MM.1S (cell line): ENCODE measurements at regions not wholly inside any gene's neighbourhood (a gene's known extent, or its start where the extent isn't known, plus 50 kb on each side); places are given as distances from the start of the nearest gene placed in this dataset.

Experiments
- DNase-seq: peaks from one replicate; pipeline ENCODE4 v3.0.0-alpha.2; 2015
- H2AFZ ChIP-seq: fragments of 300-600 bp; sonication (generic); 2 replicates; pipeline ENCODE4 v1.6.0; 2016; ENCODE audit warnings: antibody characterized with exemption, low read length
- H3F3A ChIP-seq: fragments of 300-600 bp; sonication (generic); 2 replicates; pipeline ENCODE4 v1.6.1; 2016; ENCODE audit warnings: mild to moderate bottlenecking, antibody characterized with exemption, low read length, moderate library complexity, mixed read lengths; ENCODE audit not compliant: insufficient read depth
- H3K27ac ChIP-seq: fragments of 300-600 bp; sonication (generic); 2 replicates; pipeline ENCODE4 v1.5.1; 2016; ENCODE audit warnings: mild to moderate bottlenecking, low read length
- H3K27me3 ChIP-seq: fragments of 300-600 bp; sonication (generic); replicated peaks from 2 replicates; pipeline ENCODE4 v1.6.0; 2016; ENCODE audit warnings: low read length; ENCODE audit not compliant: insufficient read depth
- H3K36me3 ChIP-seq: fragments of 300-600 bp; sonication (generic); replicated peaks from 2 replicates; pipeline ENCODE4 v1.6.1; 2016; ENCODE audit warnings: mild to moderate bottlenecking, low read length, mixed read lengths; ENCODE audit not compliant: insufficient read depth
- H3K4me1 ChIP-seq: fragments of 300-600 bp; sonication (generic); 2 replicates; pipeline ENCODE4 v1.6.1; 2016; ENCODE audit warnings: low read length, mixed read lengths
- H3K4me2 ChIP-seq: fragments of 300-600 bp; sonication (generic); 2 replicates; pipeline ENCODE4 v1.6.0; 2016; ENCODE audit warnings: low read depth, low read length
- H3K4me3 ChIP-seq: fragments of 300-600 bp; sonication (generic); 2 replicates; pipeline ENCODE4 v1.5.1; 2016; ENCODE audit warnings: low read length, mixed read lengths
- H3K79me2 ChIP-seq: fragments of 300-600 bp; sonication (generic); 2 replicates; pipeline ENCODE4 v1.6.1; 2016; ENCODE audit warnings: mixed run types, low read length, mixed read lengths
- H3K9ac ChIP-seq: fragments of 300-600 bp; sonication (generic); 2 replicates; pipeline ENCODE4 v1.6.1; 2016; ENCODE audit warnings: low read length, mixed read lengths
- H3K9me2 ChIP-seq: fragments of 300-600 bp; sonication (generic); replicated peaks from 2 replicates; pipeline ENCODE4 v1.6.1; 2016; ENCODE audit warnings: mild to moderate bottlenecking, low read length, mixed read lengths; ENCODE audit not compliant: insufficient read depth
- H3K9me3 ChIP-seq: fragments of 300-600 bp; sonication (generic); replicated peaks from 2 replicates; pipeline ENCODE4 v1.6.1; 2016; ENCODE audit warnings: mild to moderate bottlenecking, low read length, mixed read lengths; ENCODE audit not compliant: insufficient read depth
- H4K20me1 ChIP-seq: fragments of 300-600 bp; sonication (generic); 2 replicates; pipeline ENCODE4 v1.6.1; 2016; ENCODE audit warnings: mild to moderate bottlenecking, low read length, moderate library complexity, mixed read lengths; ENCODE audit not compliant: insufficient read depth
- EZH2 ChIP-seq: fragments of 300-600 bp; sonication (generic); optimal IDR thresholded peaks from 2 replicates; pipeline ENCODE3; 2017; ENCODE audit warnings: low read depth, mild to moderate bottlenecking, antibody characterized with exemption, low read length, mixed read lengths
- EZH2phosphoT487 ChIP-seq: fragments of 300-600 bp; sonication (generic); IDR thresholded peaks from 2 replicates; pipeline ENCODE4 v1.6.1; 2018; ENCODE audit warnings: antibody characterized with exemption, low read length
- TF ChIP-seq, protein P1 (sequence below): fragments of 300-600 bp; sonication (generic); IDR thresholded peaks from 2 replicates; pipeline ENCODE4 v1.5.1; 2016; ENCODE audit warnings: antibody characterized with exemption, low read length, mixed read lengths

DNA sequence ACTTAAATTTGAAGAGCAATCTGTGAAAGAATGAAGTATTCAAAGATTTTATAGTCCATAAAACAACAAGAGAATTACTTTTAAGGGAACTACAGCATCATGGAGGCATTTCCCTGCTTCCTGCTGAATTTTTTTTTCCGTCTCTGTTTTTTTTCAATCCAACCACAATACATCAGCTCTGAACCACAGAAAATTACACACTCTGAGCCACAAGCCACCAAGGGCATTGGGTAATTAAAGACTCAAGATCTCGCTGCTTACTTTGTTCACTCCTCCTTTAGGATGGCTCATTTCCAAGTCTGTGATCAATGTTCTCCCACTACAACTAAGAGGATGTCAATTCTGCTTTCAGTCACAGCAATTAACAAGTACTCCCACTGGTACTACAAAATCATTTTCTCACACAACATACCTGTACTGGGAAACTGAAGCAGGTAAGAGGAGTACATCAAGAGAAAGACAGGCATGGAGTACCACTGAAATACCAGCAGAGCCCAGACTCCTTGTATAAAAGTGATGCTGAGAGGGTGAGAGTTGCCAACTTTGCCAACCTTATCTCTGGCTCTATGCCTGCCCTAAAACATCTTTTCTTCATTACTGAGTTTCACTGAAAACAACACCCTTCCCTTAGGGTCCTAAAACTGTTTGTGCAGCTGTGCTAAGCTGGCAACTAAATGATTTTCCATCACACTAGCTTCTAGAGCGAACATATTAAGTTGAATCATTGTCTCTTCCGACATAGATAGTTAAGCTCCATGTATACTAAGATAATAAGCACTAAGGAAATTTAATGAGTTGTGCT lies 105.8 kb upstream of the MAGEB18 start:
- TF ChIP-seq EZH2 (no peak), EZH2phosphoT487 (no peak)
- TF ChIP-seq, protein P1, sequence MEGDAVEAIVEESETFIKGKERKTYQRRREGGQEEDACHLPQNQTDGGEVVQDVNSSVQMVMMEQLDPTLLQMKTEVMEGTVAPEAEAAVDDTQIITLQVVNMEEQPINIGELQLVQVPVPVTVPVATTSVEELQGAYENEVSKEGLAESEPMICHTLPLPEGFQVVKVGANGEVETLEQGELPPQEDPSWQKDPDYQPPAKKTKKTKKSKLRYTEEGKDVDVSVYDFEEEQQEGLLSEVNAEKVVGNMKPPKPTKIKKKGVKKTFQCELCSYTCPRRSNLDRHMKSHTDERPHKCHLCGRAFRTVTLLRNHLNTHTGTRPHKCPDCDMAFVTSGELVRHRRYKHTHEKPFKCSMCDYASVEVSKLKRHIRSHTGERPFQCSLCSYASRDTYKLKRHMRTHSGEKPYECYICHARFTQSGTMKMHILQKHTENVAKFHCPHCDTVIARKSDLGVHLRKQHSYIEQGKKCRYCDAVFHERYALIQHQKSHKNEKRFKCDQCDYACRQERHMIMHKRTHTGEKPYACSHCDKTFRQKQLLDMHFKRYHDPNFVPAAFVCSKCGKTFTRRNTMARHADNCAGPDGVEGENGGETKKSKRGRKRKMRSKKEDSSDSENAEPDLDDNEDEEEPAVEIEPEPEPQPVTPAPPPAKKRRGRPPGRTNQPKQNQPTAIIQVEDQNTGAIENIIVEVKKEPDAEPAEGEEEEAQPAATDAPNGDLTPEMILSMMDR, result no peak
- Histone ChIP-seq H3K9me2 (no peaks in the 10 kb centered on the region), H3K4me3 (no peak overlapping the region), H3K27me3 (no peaks in the 10 kb centered on the region), H3F3A (no peaks in the 10 kb centered on the region), H3K79me2 (no peaks in the 10 kb centered on the region), H4K20me1 (no peaks in the 10 kb centered on the region), H3K4me2 (no peak overlapping the region), H3K9ac (no peak overlapping the region), H2AFZ (no peak overlapping the region), H3K36me3 (no peaks in the 10 kb centered on the region), H3K4me1 (no peaks in the 10 kb centered on the region), H3K27ac (no peak overlapping the region), H3K9me3 (no peaks in the 10 kb centered on the region)
- no peak for DNase-seq

DNA sequence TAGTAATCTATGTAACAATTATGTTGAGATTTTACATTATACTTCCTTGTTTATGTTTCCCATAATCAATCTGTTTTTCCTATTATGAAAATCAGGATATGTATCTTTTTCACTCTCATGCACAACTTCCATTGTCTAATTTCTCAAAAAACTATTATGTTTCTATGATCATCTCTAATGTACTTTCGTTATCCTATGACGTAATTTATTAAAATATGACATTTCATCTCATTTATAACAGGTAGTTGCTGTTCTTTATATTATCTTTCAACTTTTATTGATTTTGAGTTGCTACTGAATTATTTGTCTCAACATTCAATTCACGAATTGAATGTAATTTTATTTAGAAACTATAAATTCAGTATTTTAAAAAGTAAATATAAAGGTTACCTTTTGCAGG lies 100.8 kb upstream of the MAGEB18 start:
- H3K27ac ChIP-seq, result no peak overlapping the region
- no peaks in the 10 kb centered on the region for H3K4me1 ChIP-seq
- no peak overlapping the region for H3K9ac ChIP-seq
- no peaks in the 10 kb centered on the region for H3K27me3 ChIP-seq
- H4K20me1 ChIP-seq, result no peaks in the 10 kb centered on the region
- no peak overlapping the region for H3K4me3 ChIP-seq
- H3K9me2 ChIP-seq, result no peaks in the 10 kb centered on the region
- H3K4me2 ChIP-seq, result no peak overlapping the region
- TF ChIP-seq EZH2 (no peak), EZH2phosphoT487 (no peak)
- TF ChIP-seq, protein P1, result no peak
- no peak overlapping the region for H2AFZ ChIP-seq
- H3K9me3 ChIP-seq, result no peaks in the 10 kb centered on the region
- no peaks in the 10 kb centered on the region for H3K79me2 ChIP-seq
- no peaks in the 10 kb centered on the region for H3F3A ChIP-seq
- no peak for DNase-seq
- no peaks in the 10 kb centered on the region for H3K36me3 ChIP-seq

GRCh38 chrX:26050099-26050498 lies 88.0 kb upstream of the MAGEB18 start:
- Histone ChIP-seq H3K9me2 (no peaks in the 10 kb centered on the region), H3K27ac (no peak overlapping the region)
- TF ChIP-seq EZH2phosphoT487 (no peak), EZH2 (no peak)
- TF ChIP-seq, protein P1, result no peak

More at GRCh38 chrX:26050099-26050498, 88.0 kb upstream of the MAGEB18 start:
- no peaks in the 10 kb centered on the region for H3F3A ChIP-seq
- no peaks in the 10 kb centered on the region for H4K20me1 ChIP-seq
- no peak overlapping the region for H3K4me3 ChIP-seq
- H3K4me1 ChIP-seq, result no peaks in the 10 kb centered on the region
- no peak overlapping the region for H3K9ac ChIP-seq
- H2AFZ ChIP-seq, result no peak overlapping the region
- no peak for DNase-seq
- no peak overlapping the region for H3K4me2 ChIP-seq
- no peaks in the 10 kb centered on the region for H3K9me3 ChIP-seq
- H3K36me3 ChIP-seq, result no peaks in the 10 kb centered on the region
- H3K79me2 ChIP-seq, result no peaks in the 10 kb centered on the region
- H3K27me3 ChIP-seq, result no peaks in the 10 kb centered on the region
